GM19351 (cell line): ENCODE measurements at regions not wholly inside any gene's neighbourhood (a gene's known extent, or its start where the extent isn't known, plus 50 kb on each side); places are given as distances from the start of the nearest gene placed in this dataset.

ENCODE experiments used
- ATAC-seq: cut with Tn5 transposase; IDR thresholded peaks from one replicate; pipeline ENCODE4 v1.9.1; 2021; ENCODE audit warnings: mild to moderate bottlenecking, moderate library complexity; ENCODE audit not compliant: unreplicated experiment

DNA sequence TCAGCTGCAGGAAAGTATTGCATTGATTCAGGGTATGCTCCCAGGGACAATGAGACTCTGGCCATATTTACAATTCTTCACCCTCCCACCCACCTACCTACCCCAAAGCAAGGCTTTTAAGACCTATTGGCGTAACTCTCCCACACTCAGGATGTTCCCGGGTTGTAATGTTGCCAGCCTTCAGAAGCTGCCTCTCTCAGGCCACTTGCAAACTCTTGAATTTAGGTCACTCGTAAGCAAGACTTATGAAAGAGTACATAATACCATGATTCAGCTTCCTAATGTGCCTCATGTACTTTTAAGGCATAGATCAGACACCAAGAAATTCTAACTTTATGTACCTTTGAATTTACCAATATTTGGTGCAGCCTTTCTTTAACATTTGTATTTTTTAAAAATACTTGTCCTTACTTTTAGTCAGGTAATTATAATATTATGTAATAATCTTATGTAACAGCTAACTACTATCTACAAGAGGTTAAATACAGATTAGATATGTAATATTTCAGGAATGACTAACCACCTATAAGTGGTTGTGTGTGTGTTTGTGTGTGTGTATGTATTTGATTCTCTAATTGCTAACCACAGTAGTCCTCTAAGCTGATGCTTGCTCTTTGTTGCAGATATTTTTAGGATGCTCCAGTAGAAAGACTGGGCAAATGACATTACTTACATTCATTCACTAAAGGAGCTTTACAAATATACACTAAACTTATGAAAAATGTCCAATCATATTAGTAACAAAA, 630.5 kb upstream of the MEF2C start:
- no peak for ATAC-seq

DNA sequence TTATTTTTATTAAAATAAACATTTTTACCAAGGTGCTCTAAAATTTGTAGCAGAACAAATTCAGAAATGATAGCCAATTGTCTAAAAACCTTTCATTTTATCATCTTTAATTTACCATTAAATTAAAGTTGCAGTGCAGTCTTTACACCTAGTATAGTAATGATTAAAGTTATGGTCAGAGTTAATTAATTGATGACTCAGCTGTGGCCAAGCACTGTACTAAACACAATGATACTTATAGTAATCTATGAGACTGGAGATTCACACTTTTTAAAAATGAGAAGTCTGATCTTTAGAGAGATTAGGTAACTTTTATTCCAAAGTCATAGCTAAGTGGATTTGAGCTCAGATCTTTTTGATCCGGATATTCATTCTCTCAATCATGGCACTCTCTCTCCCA, 621.1 kb upstream of the MEF2C start:
- no peak for ATAC-seq

DNA sequence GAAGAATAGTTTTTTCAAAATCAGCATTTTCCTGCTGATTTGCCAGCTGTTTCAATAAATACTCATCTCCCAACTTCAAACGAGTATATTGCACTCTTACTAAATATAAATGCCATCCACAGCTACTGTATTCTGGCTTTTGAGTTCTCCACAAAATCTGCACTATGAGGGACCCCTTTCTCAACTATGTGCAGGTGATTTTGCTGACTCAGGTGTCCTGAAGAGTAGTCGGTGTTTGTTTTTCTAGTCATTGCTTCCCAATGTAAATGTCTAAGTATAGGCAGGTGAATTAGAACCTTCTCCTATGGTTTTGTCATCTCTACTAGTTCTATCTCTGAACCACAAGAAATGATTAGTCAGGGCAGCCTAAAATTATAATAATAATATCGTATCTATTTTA, 616.8 kb upstream of the MEF2C start:
- ATAC-seq = no peak

DNA sequence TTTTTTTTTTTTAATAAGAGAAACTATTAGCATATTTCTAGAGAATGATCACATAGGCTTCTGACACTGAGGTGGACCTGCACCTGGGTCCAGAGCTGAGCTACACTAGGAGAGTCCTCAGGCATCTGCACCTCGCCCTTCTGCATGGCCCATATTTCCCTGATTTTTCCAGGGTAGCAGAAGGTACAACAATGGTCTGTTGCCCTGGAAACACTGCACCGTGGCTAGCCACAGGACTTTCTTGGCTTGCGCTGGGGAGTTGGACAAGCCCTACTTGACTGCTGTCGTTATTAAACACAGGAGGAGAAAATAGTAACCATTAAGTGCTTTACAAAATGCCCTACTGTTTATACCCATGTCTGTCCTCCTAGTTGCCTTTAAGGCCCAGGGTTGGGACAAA, 615.7 kb upstream of the MEF2C start:
- ATAC-seq = no peak

DNA sequence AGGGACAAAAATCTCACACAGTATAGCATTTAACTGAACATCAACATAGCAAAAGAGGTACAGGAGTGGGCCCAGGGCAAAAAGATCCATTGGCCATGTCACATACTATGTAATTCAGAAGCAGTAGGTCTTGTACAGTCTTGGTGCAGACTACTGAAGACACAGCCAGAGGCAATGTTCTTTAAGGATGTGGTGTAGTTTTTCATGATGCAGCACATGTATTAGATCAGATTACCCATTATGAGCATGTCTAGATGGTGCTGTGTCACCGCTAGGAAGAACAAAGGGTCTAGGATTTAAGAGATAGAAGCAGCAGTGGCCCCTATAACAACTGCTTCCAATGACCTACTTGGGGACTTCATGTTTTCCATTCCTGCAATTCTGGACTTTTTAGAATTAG, 610.4 kb upstream of the MEF2C start:
- no peak for ATAC-seq

DNA sequence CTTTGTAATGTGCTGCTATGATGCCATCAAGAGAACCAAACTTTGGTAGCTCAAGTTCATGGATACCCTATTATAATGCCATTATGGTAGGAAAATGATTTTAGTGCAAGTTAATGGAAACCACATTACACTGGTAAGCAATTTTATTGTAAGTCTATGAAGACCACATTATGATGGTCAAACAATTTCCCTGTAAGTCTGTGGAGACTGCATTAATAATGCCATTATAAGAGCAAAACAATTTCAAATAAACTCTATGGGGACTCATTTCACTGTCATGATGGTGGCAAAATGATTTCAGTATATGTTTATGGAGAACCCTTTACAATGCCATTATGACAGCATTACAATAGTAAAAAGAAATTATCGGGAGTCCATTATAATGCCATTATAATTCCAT, 602.0 kb upstream of the MEF2C start:
- no peak for ATAC-seq

DNA sequence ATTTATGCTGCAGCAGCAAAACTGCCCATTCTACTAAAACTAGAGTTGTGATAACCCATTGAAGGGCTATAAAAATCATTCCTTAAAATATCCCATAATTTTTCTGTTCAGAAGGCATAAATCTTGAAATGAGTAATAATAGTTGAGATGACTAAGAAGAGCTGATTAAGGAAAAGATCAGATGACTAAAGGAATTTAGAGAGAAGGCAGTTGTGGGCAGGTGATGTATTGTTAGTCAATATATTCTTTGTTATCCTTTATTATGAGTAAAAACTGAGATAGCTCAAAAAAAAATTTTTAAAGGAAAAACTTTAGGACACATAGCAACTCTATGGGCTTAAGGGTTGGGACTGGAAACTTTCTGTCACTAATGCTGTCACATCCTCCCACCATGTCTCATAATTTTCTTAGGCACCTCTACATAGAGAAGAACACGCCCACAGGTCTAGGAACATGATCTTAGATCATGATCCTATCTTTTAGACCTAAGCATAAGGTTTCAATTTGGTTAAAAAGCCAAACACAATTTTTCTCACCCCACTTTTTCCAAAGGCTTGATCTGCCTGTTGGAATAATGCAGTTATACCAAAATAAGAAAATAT, 597.5 kb upstream of the MEF2C start:
- ATAC-seq = no peak

DNA sequence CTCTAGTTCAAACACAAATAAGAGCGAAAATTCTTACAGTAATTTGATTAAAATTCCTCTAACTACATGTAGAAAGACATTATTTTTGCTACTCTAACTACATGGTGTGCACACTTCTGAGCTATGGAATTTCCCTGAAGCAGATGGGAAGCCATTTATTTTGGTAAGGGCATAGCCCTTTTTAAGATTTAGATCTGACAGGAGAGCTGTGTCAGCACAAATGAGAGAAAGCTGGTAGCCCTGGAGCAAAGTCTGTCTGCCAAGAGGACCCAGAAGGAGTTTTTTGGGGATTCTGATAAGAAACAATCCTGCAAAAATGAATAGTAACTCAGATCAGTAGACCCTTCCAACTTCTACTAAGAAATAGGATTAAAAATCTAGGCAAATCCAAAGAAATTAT, 595.9 kb upstream of the MEF2C start:
- no peak for ATAC-seq

DNA sequence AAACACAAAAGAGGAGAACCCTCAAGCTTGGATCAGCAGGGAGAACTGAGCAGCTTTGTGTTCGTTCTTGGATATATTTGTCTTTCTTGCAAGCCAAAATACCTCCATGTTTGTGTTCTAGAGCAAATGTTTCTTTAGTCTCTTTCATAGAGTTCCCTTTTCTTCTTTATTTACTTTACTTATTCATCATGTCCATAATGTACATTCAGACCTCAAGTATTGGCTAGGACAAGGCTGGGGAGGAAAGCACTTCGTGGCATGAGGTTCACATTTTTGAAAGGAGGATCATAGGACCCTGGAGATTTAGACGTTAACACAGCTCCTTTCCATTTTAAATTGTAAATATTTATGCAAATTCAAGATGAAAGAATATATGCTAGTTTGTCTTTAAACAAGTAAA, 590.2 kb upstream of the MEF2C start:
- ATAC-seq = no peak

DNA sequence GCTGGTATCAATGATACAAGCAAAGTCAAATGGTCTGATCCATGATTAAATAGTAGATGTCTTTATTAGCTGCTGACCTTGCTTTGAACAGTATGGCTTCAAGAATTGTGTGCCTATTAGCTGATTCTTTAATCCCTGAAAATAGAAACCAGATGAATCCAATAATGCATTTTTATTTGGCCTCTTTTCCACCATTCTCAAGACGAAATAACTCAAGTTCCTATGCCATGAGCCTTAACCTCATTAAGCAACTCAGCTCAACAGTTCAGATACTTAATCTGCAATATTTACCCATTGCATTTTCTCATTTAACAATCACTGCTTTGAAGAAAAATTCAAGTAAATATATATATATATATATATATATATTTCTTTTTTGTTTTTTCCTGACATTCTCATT, 588.6 kb upstream of the MEF2C start:
- no peak for ATAC-seq

DNA sequence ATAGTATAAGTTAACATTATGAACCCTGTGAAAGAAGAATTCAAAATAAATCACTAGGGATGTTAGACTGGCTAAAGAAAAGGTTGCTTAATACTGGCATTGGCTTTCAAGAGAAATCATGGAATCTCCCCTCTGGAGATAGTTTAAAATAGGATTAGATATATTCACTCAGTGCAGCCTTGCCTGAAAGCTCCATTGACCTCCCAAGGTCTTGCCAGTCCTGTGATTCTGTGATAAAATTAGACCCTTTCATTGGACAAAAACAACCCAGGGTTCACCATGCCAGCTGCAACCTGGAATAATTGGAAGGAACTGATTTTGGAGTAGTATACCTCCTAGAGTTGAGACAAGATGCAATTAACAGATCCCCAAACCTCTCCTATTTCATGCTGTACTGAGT, 588.1 kb upstream of the MEF2C start:
- no peak for ATAC-seq

DNA sequence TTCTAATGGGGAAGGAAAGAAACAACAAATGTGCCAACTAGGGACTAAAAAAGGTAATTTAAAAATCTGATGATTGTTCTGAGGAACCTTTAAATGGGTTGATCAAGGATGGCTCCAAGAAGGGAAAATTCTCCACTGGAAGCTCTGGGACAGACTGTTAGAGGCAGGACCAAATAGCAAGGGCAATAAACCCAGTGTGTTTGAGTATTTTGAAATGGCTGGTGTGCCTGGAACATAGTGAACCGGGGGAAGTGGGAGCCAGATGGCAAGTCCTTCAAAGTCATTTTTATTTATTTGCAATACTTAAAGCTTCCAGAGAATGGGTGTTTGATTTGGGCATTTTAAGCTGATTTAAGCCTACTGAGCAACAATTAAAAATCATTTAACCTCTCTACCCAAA, 587.7 kb upstream of the MEF2C start:
- ATAC-seq = no peak

DNA sequence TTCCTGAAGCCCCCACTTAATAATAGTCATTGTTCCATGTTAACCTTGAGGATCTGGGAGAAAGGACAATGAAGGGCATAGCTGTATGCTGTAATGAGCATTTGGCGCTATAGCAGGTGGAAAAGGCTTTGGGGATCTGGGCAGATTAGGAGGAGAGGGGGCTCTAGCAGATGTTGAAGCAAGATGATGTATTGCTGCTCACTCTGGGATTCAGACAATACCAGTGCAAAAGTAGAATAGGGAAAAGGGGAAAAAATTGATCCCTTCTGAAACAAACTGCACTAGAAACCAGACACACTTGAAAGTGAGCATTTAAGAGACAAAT, 575.3 kb upstream of the MEF2C start:
- no peak for ATAC-seq

DNA sequence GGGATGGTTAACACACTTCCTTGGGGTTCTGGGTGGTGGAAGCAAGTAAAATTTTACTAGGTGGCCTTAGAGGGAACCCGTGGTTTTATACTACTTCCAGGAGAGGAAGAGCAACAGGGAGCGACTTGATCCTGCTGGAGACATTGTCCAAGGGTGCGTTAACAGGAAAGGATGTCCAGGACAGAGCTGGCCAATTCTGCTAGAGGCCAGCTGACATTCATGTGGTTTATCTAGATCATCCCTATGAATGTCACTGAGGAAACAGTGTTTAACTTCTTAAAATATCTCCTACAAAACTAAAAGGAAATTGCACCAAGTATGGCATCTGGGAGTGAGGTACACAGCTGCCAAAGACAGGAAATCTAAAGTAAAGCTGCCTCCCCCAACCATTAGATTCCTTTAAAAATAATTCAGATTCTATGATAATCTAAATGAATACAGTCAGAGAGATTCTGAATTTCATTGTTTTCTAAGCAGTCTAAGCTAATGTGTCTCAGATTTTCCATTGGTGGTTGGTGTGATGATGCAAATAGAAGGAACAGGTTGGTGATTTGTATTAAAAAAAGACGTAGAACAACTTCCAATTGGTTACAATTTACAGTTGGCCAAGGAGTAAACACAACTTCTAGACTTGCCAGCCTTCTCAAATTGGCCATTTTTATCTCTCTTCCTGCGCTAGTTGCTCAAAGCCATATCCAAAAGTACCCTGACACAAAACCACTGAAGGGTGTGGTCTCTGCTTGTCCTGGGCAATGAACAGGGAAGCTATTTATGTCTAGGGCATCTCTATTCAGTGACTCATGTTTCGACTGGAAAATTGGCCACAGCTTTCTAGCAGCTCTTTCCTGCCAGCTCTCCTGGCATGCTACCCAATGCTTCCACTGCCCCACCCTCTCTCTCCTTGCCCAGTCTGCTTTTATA, 574.7 kb upstream of the MEF2C start:
- no peak for ATAC-seq

DNA sequence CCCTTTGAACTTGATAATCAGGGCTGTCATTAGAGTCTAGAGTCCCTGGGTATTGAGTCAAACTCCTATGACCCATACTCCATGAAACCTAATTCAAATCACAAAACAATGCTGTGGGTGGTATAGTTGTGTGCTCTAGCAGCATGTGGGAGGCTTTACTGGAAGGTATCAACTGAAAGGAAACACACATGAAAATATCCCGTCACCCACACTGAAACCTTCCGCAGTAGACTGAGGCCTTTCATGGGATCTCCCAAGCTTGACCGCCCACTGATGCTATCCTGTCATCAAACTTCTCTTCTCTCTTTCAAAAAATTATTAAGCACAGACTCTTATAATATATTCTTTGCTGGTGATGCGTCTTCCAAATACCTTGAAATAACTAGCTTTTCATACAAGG, 569.1 kb upstream of the MEF2C start:
- no peak for ATAC-seq

DNA sequence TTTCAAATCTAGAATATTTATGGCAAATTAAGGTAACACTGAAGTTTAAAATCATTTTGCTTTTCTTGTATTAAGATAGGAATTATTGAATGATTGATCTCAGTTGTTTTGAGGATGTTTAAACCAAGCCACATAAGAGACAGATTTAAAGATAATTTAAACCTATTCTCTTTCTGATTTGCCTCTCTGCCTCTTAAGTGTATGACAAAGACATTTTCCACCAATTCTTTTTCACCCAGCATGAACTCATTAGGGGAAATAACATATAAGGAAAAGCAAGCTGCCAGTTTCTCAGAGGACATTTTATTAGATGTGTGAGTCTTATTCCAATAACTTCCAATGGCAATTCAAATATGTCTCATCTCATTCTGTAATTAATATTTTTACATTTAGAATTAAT, 568.3 kb upstream of the MEF2C start:
- ATAC-seq = no peak

DNA sequence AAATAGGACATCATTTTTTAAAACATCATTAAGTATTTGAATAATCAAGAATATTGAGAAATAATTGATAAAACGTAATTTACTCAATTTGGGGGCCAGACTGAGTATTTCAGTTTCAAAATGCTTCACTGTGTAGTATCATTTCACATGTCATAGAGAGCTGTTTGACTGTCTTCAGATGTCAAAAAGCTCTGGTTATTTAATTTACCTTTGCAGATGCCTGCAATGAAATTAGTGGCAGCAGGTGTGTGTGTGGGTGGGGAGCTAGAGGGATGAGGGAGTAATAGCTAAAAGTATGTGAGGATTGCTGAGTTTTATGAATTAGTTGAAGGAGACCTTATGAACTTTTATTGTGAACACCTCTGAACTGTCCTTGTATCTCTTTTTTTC, 567.2 kb upstream of the MEF2C start:
- ATAC-seq = no peak

DNA sequence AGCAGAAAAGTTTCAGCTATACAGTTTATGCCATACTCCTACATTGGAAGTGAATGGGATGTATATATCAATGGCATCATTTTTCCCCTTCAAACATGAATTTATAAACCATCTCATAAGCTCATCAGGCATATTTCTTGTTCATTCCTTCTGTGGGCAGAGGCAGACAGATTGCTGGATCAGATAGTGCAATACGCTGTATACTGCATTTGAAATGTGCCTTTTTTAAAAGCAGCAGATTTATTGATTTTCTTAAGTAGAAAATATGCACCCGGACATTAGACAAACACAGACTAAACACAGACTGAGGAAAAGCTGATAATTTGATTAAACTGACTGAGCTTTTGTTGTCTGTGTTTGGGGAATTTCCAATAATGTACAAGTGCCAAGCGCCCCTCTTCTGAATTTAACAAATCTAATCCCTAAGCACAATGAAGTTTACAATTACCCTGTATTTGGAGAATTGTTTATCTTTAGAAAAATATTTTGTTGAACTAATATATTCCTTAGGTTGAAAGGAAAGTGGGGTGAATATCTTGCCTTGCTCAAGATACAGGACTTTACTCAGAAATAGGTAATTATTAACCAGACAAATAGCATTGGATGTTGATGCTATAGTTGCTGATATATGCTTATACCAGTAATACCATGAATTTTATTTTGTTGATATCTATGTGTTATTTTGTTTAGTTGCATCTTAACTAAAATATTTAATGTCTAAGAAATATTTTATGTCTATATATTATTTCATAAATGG, 566.6 kb upstream of the MEF2C start:
- ATAC-seq = no peak

DNA sequence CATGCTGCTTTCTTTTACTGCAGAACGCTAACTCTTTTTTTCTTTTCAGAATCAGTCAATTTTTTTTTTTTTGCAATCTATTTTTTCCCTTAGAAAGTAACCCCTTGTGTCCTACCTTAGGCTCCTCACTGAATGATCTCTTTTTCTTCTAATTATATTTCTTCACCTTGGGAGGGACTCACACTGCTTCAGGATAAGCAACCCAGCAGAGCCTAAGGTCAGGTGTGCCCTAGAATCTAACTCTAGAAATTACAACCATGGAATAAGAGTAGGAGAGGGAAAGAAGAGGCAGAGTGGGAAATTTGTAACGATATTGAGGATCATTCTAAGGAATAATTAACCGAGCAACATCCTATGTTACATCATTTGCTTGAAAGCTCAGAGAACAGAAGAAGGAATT, 564.0 kb upstream of the MEF2C start:
- ATAC-seq = no peak

DNA sequence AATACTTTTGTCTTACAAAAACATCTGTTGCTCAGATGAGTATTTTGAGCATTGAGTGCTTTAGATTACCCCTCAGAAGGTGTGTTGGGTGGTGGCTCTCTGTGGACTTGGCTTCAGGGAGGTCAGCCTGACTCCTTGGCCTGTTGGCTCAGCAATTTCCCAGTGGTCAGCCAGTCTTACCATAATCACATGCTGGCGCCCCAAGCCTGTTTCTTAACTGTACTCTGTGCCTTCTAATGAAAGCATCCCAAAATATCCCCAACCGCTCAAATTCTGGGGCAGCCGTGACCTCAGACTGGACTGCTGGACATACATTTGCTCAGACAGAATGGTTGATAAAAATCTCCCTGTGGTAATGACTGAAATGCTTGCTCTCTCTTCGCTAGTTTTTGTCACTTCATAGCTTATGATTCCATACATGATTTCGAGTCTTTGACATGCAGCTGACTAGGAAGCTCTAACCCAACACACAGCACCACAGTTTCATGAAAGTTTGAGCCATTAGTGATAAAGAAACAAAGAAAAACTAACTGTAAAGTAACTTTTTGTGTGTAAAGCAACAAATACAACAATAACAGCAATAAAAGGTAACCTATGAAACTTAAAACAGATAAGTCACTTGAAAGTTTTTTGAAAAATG, 562.2 kb upstream of the MEF2C start:
- no peak for ATAC-seq

DNA sequence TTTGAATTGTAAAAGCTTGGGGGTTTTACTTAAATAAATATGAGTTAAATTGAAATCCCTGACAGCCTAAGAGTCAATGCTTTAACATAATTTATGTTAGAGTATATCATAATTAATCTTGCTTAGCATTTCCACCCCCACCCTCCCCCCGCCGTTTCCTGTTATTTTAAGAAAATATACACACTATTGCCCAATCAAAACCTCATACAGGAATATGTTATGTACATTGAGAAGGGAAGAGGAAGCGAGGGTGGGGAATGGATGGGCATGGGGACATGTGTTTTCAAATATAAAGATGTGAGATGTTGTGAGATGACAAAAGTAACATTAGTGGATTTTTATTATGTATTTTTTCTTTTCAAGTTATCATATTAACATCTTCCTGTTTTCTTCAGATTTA, 561.1 kb upstream of the MEF2C start:
- no peak for ATAC-seq
